ENCODE measurements at regions not wholly inside any gene's neighbourhood (a gene's known extent, or its start where the extent isn't known, plus 50 kb on each side); places are given as distances from the start of the nearest gene placed in this dataset.
A peak's percentile ranks its signal among the peaks of the same experiment; 100 is the strongest.

DNA sequence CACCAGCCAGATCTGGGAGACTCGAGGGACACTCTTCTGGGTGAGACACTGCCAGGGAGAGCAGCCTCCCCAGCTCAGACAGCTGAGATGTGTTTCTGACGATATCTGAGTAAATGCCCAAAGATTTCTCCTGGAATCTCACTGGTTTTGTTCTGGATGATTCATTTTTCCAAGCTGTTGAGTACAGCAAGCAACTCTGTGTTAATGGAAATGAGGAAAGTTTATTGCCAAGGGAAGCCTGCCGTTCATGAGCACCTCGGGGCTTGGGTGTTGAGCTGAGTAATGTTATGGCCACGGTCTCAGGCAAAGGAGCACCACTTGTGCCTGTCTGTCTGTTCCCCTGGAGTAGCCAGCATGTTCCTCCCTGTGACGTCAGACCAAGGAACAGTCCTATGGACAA lies 1132.4 kb downstream of the BRD1 start:
- Mint-ChIP-seq H3K4me1 (peaks cover 36% of the 10 kb centered on the region), H3K27me3 (ENCODE audit: low read depth) (no peaks in the 10 kb centered on the region), H3K9me3 (no peaks in the 10 kb centered on the region), H3K4me3 (peak overlapping the region; percentile 16), H3K36me3 (ENCODE audit: low read depth) (no peaks in the 10 kb centered on the region), H3K27ac (ENCODE audit: unreplicated experiment) (peak overlapping the region; percentile 62)
- no peak for TF ChIP-seq CTCF (conservative IDR thresholded peaks at IDR 0.05)
- DNase-seq (ENCODE audit: low read depth, low spot score) = no peak

DNA sequence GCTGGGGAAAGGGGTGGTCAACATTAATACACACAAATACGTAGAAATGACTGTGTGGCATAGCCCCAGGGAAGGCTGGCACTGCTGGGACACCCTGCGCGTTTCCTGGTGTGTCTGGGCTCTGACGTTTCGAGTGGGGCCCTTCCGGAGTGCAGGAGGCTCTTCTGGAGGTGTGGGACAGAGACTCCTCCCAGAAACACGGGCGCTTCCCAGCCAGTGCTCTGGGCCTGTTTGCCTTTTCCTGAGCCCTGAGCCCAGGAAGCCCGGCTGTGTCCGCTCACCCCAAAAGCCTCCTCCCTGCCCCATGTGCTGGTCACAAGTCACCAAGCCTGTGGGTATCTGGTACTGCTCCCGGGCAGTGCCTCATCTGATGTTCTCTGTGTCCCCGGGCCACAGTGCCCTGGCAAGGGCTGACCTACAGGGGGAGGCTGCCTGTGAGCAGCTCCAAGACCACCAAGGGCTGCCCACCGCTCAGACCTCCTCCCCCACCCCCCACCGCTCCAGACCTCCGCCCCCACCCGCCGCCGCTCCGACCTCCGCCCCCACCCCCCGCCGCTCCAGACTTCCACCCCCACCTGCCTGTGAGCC lies 1133.3 kb downstream of the BRD1 start:
- H3K36me3 Mint-ChIP-seq (ENCODE audit: low read depth) = no peaks in the 10 kb centered on the region
- no peaks in the 10 kb centered on the region for H3K9me3 Mint-ChIP-seq
- H3K4me3 Mint-ChIP-seq = no peak overlapping the region

GRCh38 chr22:48693377-48694135 lies 1134.1 kb downstream of the BRD1 start:
- peaks cover 25% of the 10 kb centered on the region for H3K4me1 Mint-ChIP-seq
- H3K27ac Mint-ChIP-seq (ENCODE audit: unreplicated experiment) = no peak overlapping the region
- no peak for DNase-seq (ENCODE audit: low read depth, low spot score)
- no peaks in the 10 kb centered on the region for H3K36me3 Mint-ChIP-seq (ENCODE audit: low read depth)
- no peaks in the 10 kb centered on the region for H3K27me3 Mint-ChIP-seq (ENCODE audit: low read depth)
- no peak overlapping the region for H3K4me3 Mint-ChIP-seq
- H3K9me3 Mint-ChIP-seq = no peaks in the 10 kb centered on the region
- TF ChIP-seq CTCF (conservative IDR thresholded peaks at IDR 0.05) = no peak

More for the DNA sequence above, 1133.3 kb downstream of the BRD1 start:
- H3K27me3 Mint-ChIP-seq (ENCODE audit: low read depth) = no peaks in the 10 kb centered on the region
- no peak for DNase-seq (ENCODE audit: low read depth, low spot score)
- H3K27ac Mint-ChIP-seq (ENCODE audit: unreplicated experiment) = no peak overlapping the region
- no peak for TF ChIP-seq CTCF (conservative IDR thresholded peaks at IDR 0.05)
- H3K4me1 Mint-ChIP-seq = peaks cover 28% of the 10 kb centered on the region

DNA sequence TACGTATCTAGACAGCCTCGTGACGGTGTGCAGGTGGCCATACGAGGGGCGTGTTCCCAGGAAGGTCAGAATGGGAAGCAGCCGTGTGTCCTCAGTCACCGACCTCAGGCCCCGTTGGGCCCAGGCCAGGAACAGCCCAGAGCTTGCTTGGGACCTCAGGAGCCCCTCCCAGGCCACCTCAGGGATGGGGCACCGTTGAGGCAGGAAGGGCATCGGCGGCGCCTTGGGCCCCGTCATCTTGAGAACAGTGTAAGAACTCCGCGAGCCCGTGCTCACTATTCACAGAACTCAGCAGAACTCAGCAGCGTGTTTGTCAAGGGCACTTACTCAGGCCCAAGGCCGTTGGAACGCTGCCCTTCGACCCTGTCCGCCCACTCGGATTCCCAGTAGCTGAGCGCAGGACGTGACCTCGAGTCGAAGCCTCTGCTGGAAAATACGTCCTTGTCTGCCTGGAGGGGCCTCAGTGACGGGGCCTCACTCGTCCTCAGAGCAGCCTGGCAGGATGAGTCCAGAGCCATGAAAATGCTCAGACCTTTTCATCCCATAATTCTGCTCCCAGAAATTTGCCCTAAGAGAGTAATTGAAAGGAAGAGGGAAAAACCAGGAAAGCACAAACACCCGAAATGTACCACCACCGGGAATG lies 1134.8 kb downstream of the BRD1 start:
- no peak overlapping the region for H3K4me3 Mint-ChIP-seq
- peak overlapping the region; percentile 13 for H3K27ac Mint-ChIP-seq (ENCODE audit: unreplicated experiment)
- H3K4me1 Mint-ChIP-seq = peaks cover 25% of the 10 kb centered on the region
- no peak for DNase-seq (ENCODE audit: low read depth, low spot score)
- H3K27me3 Mint-ChIP-seq (ENCODE audit: low read depth) = no peaks in the 10 kb centered on the region
- H3K9me3 Mint-ChIP-seq = peaks cover 1% of the 10 kb centered on the region
- H3K36me3 Mint-ChIP-seq (ENCODE audit: low read depth) = no peaks in the 10 kb centered on the region
- TF ChIP-seq CTCF (conservative IDR thresholded peaks at IDR 0.05) = no peak

DNA sequence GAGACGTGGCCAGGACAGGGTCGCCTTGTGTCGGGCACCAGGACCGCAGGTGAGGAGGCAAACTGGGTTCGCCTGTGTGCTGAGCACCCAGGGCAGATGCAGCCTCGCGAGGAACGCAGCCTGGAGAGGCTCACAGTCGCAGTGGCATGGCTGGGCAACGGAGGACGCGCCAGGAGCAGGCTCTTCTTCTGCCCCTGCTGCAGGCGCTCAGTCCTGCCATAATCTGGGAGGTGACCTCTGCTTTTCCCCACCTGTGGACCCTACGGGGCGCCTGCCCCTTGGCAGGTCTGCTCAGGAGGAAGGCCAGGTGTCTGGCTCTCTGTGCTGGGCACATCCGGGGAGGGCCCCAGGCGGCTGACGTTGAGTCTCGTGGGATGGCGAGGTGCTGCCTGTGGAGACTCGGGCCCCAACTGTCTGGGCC lies 1136.2 kb downstream of the BRD1 start:
- Mint-ChIP-seq H3K27me3 (ENCODE audit: low read depth) (no peaks in the 10 kb centered on the region), H3K4me3 (no peak overlapping the region), H3K9me3 (peaks cover 8% of the 10 kb centered on the region), H3K27ac (ENCODE audit: unreplicated experiment) (no peak overlapping the region), H3K36me3 (ENCODE audit: low read depth) (no peaks in the 10 kb centered on the region), H3K4me1 (peaks cover 30% of the 10 kb centered on the region)
- DNase-seq (ENCODE audit: low read depth, low spot score) = no peak
- no peak for TF ChIP-seq CTCF (conservative IDR thresholded peaks at IDR 0.05)

Measured in neural crest cell (in vitro differentiated cells).